HL-60 (cell line): ENCODE measurements at regions not wholly inside any gene's neighbourhood (a gene's known extent, or its start where the extent isn't known, plus 50 kb on each side); places are given as distances from the start of the nearest gene placed in this dataset.

Experiments
- DNase-seq, 2 experiments: peaks; one replicate each; pipeline ENCODE4 v3.0.0-alpha.2; 2010 to 2020; ENCODE audit warnings: low read depth in 1 of 2, low spot score in 1 of 2
- H3K27ac ChIP-seq: fragments of 250-450 bp; sonication (Bioruptor Pico); replicated peaks from 2 replicates; pipeline ENCODE4 v1.5.1; 2020; ENCODE audit warnings: mild to moderate bottlenecking, moderate library complexity
- H3K27me3 ChIP-seq: fragments of 250-450 bp; sonication (Bioruptor Pico); 2 replicates; pipeline ENCODE4 v1.5.1; 2021; ENCODE audit warnings: mild to moderate bottlenecking, moderate library complexity; ENCODE audit not compliant: insufficient read depth, poor library complexity, severe bottlenecking
- H3K4me3 ChIP-seq: replicated peaks from 2 replicates; pipeline ENCODE4 v1.5.1; 2011; ENCODE audit warnings: mild to moderate bottlenecking, control low read depth, low read length; ENCODE audit not compliant: insufficient read depth
- GABPA ChIP-seq: IDR thresholded peaks from 2 replicates; pipeline ENCODE4 v1.6.1; 2012; ENCODE audit warnings: low read depth
- POLR2AphosphoS5 ChIP-seq: IDR thresholded peaks from 2 replicates; pipeline ENCODE4 v1.6.1; 2012; ENCODE audit warnings: low read depth
- SPI1 ChIP-seq: IDR thresholded peaks from 2 replicates; pipeline ENCODE4 v1.6.1; 2012; ENCODE audit warnings: low read depth, mild to moderate bottlenecking, borderline replicate concordance
- TF ChIP-seq, protein P1 (sequence below): IDR thresholded peaks from one replicate; pipeline ENCODE4 v1.5.1; 2011; ENCODE audit warnings: low read length, control low read depth, inconsistent platforms; ENCODE audit not compliant: insufficient read depth
- TF ChIP-seq, protein P2 (sequence below): IDR thresholded peaks from 2 replicates; pipeline ENCODE4 v1.6.1; 2012; ENCODE audit warnings: low read depth; ENCODE audit not compliant: insufficient replicate concordance

DNA sequence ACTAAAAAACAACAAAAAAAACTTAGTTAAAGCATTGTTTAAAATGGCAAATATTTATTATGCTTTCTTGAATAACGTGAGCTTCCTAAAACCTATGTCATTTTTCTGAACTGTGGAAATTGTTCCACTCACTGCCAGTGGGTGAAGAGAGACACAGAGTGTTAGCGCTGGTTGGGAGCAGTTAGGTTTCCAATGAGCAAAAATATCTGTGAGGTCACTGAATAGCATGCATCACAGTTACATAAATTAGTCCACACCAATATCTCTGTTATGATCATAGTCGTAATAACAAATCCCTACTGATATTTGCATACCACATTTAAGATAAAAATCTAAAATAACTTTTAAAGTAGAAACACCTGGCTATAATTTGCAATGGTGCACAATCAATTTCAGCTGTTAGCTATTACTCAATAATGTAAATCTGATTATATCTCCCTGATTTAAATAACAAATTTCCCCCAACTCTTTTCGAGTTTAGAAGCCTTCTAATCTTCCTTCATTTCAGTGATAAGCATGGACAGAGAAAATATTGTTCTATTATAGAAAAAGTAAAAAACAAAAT lies 1094.0 kb upstream of the KLHL29 start:
- H3K27me3 ChIP-seq = no peaks in the 10 kb centered on the region

DNA sequence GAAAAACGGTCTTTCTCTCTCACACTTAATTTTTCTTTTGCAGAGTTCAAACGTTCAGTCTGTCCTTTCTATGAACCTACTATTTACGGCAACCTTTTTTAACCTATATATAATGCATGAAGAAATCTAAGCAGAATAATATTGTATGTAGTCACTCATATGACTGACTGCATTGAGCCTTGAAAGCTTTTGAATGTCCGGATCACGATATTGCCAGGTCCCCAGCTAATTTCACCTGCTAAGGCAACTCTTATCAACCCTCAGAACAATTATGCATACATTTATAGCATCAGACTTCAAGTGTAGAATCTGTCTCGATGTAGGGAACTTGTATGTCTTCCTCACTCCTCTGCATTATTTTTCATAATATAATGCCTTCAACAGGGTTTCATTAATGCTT lies 1083.8 kb upstream of the KLHL29 start:
- H3K27ac ChIP-seq = no peak overlapping the region
- DNase-seq = no peak
- no peaks in the 10 kb centered on the region for H3K27me3 ChIP-seq
- H3K4me3 ChIP-seq = no peak overlapping the region
- TF ChIP-seq, protein P1, sequence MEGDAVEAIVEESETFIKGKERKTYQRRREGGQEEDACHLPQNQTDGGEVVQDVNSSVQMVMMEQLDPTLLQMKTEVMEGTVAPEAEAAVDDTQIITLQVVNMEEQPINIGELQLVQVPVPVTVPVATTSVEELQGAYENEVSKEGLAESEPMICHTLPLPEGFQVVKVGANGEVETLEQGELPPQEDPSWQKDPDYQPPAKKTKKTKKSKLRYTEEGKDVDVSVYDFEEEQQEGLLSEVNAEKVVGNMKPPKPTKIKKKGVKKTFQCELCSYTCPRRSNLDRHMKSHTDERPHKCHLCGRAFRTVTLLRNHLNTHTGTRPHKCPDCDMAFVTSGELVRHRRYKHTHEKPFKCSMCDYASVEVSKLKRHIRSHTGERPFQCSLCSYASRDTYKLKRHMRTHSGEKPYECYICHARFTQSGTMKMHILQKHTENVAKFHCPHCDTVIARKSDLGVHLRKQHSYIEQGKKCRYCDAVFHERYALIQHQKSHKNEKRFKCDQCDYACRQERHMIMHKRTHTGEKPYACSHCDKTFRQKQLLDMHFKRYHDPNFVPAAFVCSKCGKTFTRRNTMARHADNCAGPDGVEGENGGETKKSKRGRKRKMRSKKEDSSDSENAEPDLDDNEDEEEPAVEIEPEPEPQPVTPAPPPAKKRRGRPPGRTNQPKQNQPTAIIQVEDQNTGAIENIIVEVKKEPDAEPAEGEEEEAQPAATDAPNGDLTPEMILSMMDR = no peak
- no peak for TF ChIP-seq GABPA
- TF ChIP-seq SPI1 = no peak
- TF ChIP-seq POLR2AphosphoS5 = no peak
- TF ChIP-seq, protein P2, sequence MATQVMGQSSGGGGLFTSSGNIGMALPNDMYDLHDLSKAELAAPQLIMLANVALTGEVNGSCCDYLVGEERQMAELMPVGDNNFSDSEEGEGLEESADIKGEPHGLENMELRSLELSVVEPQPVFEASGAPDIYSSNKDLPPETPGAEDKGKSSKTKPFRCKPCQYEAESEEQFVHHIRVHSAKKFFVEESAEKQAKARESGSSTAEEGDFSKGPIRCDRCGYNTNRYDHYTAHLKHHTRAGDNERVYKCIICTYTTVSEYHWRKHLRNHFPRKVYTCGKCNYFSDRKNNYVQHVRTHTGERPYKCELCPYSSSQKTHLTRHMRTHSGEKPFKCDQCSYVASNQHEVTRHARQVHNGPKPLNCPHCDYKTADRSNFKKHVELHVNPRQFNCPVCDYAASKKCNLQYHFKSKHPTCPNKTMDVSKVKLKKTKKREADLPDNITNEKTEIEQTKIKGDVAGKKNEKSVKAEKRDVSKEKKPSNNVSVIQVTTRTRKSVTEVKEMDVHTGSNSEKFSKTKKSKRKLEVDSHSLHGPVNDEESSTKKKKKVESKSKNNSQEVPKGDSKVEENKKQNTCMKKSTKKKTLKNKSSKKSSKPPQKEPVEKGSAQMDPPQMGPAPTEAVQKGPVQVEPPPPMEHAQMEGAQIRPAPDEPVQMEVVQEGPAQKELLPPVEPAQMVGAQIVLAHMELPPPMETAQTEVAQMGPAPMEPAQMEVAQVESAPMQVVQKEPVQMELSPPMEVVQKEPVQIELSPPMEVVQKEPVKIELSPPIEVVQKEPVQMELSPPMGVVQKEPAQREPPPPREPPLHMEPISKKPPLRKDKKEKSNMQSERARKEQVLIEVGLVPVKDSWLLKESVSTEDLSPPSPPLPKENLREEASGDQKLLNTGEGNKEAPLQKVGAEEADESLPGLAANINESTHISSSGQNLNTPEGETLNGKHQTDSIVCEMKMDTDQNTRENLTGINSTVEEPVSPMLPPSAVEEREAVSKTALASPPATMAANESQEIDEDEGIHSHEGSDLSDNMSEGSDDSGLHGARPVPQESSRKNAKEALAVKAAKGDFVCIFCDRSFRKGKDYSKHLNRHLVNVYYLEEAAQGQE = no peak

More for the DNA sequence above, 1094.0 kb upstream of the KLHL29 start:
- TF ChIP-seq POLR2AphosphoS5 (no peak), GABPA (no peak), SPI1 (no peak)
- TF ChIP-seq, protein P1 = no peak
- TF ChIP-seq, protein P2 = no peak
- Histone ChIP-seq H3K4me3 (no peak overlapping the region), H3K27ac (no peak overlapping the region)
- no peak for DNase-seq

DNA sequence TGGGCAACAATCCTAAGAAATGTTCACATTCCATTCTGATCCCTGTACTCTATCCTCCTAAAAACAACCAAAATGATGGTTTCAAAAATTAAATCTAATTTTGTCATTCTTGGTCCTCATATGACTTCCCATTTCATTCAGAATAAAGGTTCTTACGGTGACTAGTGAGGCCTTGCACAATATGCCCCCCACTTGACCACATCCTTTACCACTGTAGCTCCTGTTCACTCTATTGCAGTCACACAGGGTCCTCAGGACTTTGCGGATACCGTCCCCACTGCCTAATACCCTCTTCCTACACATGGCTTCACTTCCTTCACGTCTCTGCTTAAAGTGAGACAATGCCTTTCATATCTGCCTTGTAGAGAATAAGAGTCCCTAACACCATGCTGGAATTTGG lies 1058.7 kb upstream of the KLHL29 start:
- H3K4me3 ChIP-seq = no peak overlapping the region
- H3K27me3 ChIP-seq = no peaks in the 10 kb centered on the region
- no peak for TF ChIP-seq POLR2AphosphoS5
- no peak for TF ChIP-seq GABPA
- TF ChIP-seq, protein P2 = no peak
- H3K27ac ChIP-seq = no peak overlapping the region
- peak; percentile 1 to 17 for DNase-seq
